SK-N-SH (cell line): ENCODE measurements at regions not wholly inside any gene's neighbourhood (a gene's known extent, or its start where the extent isn't known, plus 50 kb on each side); places are given as distances from the start of the nearest gene placed in this dataset.

Experiments used
- CTCF ChIA-PET: fragments of 300-600, 350-600 bp; formaldehyde crosslinking; extraction: SDS; loops from one replicate; lab custom pipeline; 2021; lab: Yijun Ruan, JAX
- POLR2A ChIA-PET: fragments of 350-600 bp; sonication (Branson Sonifier 250); formaldehyde crosslinking; extraction: SDS; loops from one replicate; lab custom pipeline; 2020; ENCODE audit warnings: antibody characterized with exemption, inconsistent platforms; lab: Yijun Ruan, JAX
- DNase-seq: peaks from one replicate; pipeline ENCODE4 v3.0.0; 2012
- H2AFZ ChIP-seq: fragments of 200-600 bp; sonication (generic); 2 replicates; pipeline ENCODE4 v1.8.1; 2016; ENCODE audit warnings: antibody characterized with exemption, mild to moderate bottlenecking, low read depth
- H3F3A ChIP-seq: fragments of 200-600 bp; sonication (generic); replicated peaks from 2 replicates; pipeline ENCODE3; 2016; ENCODE audit warnings: antibody characterized with exemption, mild to moderate bottlenecking; ENCODE audit not compliant: insufficient read depth
- H3K27ac ChIP-seq, 2 experiments: fragments of 200-500 bp in 1 of 2; fragments of 200-600 bp in 1 of 2; sonication (Bioruptor generic) in 1 of 2; sonication (generic), shearing (Covaris generic) in 1 of 2; 2 replicates each; pipeline versions ENCODE4 v1.5.1 to v1.6.1; 2014 to 2016; ENCODE audit warnings: low read depth in 2 of 2, inconsistent platforms in 1 of 2, low read length in 1 of 2, mild to moderate bottlenecking in 1 of 2, mixed read lengths in 1 of 2
- H3K27me3 ChIP-seq: fragments of 200-600 bp; sonication (generic), shearing (Covaris generic); 2 replicates; pipeline ENCODE4 v1.6.1; 2016; ENCODE audit warnings: mixed run types; ENCODE audit not compliant: insufficient read depth
- H3K36me3 ChIP-seq, 2 experiments: fragments of 200-500 bp in 1 of 2; fragments of 200-600 bp in 1 of 2; sonication (Bioruptor generic) in 1 of 2; sonication (generic) in 1 of 2; replicated peaks in 1 of 2; 2 replicates each; pipeline versions ENCODE3 to v1.5.1; 2014 to 2016; ENCODE audit warnings: low read length in 1 of 2, mild to moderate bottlenecking in 1 of 2; ENCODE audit not compliant: insufficient read depth in 2 of 2, control insufficient read depth in 1 of 2
- H3K4me1 ChIP-seq, 2 experiments: fragments of 200-500 bp in 1 of 2; fragments of 200-600 bp in 1 of 2; sonication (Bioruptor generic) in 1 of 2; sonication (generic), shearing (Covaris generic) in 1 of 2; 2 replicates each; pipeline versions ENCODE4 v1.5.1 to v1.6.1; 2014 to 2016; ENCODE audit warnings: low read depth in 1 of 2, low read length in 1 of 2, mixed run types in 1 of 2; ENCODE audit not compliant: insufficient read depth in 2 of 2, control insufficient read depth in 1 of 2
- H3K4me2 ChIP-seq: fragments of 200-600 bp; sonication (generic), shearing (Covaris generic); 2 replicates; pipeline ENCODE4 v1.6.1; 2017; ENCODE audit warnings: mixed run types
- H3K4me3 ChIP-seq, 2 experiments: fragments of 200-500 bp in 1 of 2; fragments of 200-600 bp in 1 of 2; sonication (Bioruptor generic) in 1 of 2; sonication (generic), shearing (Covaris generic) in 1 of 2; 2 replicates each; pipeline versions ENCODE4 v1.5.1 to v1.8.1; 2014 to 2016; ENCODE audit warnings: low read depth in 2 of 2, inconsistent platforms in 1 of 2, low read length in 1 of 2, mild to moderate bottlenecking in 1 of 2, mixed read lengths in 1 of 2, moderate library complexity in 1 of 2
- H3K79me2 ChIP-seq: fragments of 200-600 bp; sonication (generic); 2 replicates; pipeline ENCODE4 v1.8.1; 2017; ENCODE audit warnings: mild to moderate bottlenecking; ENCODE audit not compliant: insufficient read depth
- H3K9ac ChIP-seq: fragments of 200-600 bp; sonication (generic); 2 replicates; pipeline ENCODE4 v1.6.1; 2017; ENCODE audit warnings: mixed run types
- H3K9me2 ChIP-seq: fragments of 200-600 bp; sonication (generic); 2 replicates; pipeline ENCODE4 v1.6.1; 2017; ENCODE audit warnings: mixed run types
- H3K9me3 ChIP-seq: fragments of 200-600 bp; sonication (generic); 2 replicates; pipeline ENCODE4 v1.6.1; 2017; ENCODE audit warnings: mixed run types, mild to moderate bottlenecking, moderate library complexity
- H4K20me1 ChIP-seq: fragments of 200-600 bp; sonication (generic); 2 replicates; pipeline ENCODE4 v1.6.1; 2017; ENCODE audit warnings: mild to moderate bottlenecking, mixed run types; ENCODE audit not compliant: insufficient read depth
- ELF1 ChIP-seq: IDR thresholded peaks from 2 replicates; pipeline ENCODE4 v1.4.0; 2012
- EP300 ChIP-seq, 2 experiments: IDR thresholded peaks; 2 replicates each; pipeline versions ENCODE4 v1.4.0 to v1.6.1; 2012; ENCODE audit warnings: borderline replicate concordance in 1 of 2, low read depth in 1 of 2, low read length in 1 of 2
- FOSL2 ChIP-seq: IDR thresholded peaks from 2 replicates; pipeline ENCODE4 v1.4.0; 2012; ENCODE audit warnings: low read depth, mild to moderate bottlenecking, moderate library complexity, borderline replicate concordance
- FOXJ3 ChIP-seq: sonication (generic); formaldehyde crosslinking; IDR thresholded peaks from 2 replicates; pipeline ENCODE4 v1.5.1; 2020; ENCODE audit warnings: mild to moderate bottlenecking, missing genetic modification reagents
- FOXM1 ChIP-seq: IDR thresholded peaks from 2 replicates; pipeline ENCODE4 v1.4.0; 2012; ENCODE audit warnings: low read depth, mild to moderate bottlenecking
- GABPA ChIP-seq: IDR thresholded peaks from 2 replicates; pipeline ENCODE4 v1.4.0; 2012; ENCODE audit warnings: low read depth, mild to moderate bottlenecking
- GATA2 ChIP-seq: sonication (generic); formaldehyde crosslinking; IDR thresholded peaks from 2 replicates; pipeline ENCODE4 v1.5.0; 2020; ENCODE audit warnings: mild to moderate bottlenecking, missing genetic modification reagents
- MEF2A ChIP-seq: IDR thresholded peaks from 2 replicates; pipeline ENCODE4 v1.4.0; 2012; ENCODE audit warnings: low read depth, borderline replicate concordance
- MXI1 ChIP-seq: IDR thresholded peaks from 2 replicates; pipeline ENCODE4 v1.6.1; 2012; ENCODE audit warnings: mild to moderate bottlenecking, low read depth, low read length, improper control_type of control experiment
- RXRA ChIP-seq: IDR thresholded peaks from 2 replicates; pipeline ENCODE4 v1.4.0; 2012; ENCODE audit warnings: low read depth, mild to moderate bottlenecking, borderline replicate concordance
- SIN3A ChIP-seq: IDR thresholded peaks from 2 replicates; pipeline ENCODE4 v1.6.1; 2012; ENCODE audit warnings: low read depth, mild to moderate bottlenecking, low read length, moderate library complexity, borderline replicate concordance
- SMC3 ChIP-seq: IDR thresholded peaks from 2 replicates; pipeline ENCODE4 v1.6.1; 2012; ENCODE audit warnings: low read depth, low read length, improper control_type of control experiment
- TCF12 ChIP-seq: IDR thresholded peaks from 2 replicates; pipeline ENCODE4 v1.4.0; 2012
- TEAD4 ChIP-seq: IDR thresholded peaks from 2 replicates; pipeline ENCODE4 v1.4.0; 2012; ENCODE audit warnings: mild to moderate bottlenecking, borderline replicate concordance; ENCODE audit not compliant: insufficient read depth
- WGBS: methylation state at CpG from one replicate; pipeline ENCODE4 v1.1.6; 2017; ENCODE audit warnings: low lambda C conversion rate; 5-methylcytosine and 5-hydroxymethylcytosine counted together
- TF ChIP-seq, protein P1 (sequence below): IDR thresholded peaks from 2 replicates; pipeline ENCODE4 v1.6.1; 2012; ENCODE audit warnings: mild to moderate bottlenecking, low read depth, low read length, moderate library complexity
- TF ChIP-seq, protein P2 (sequence below): IDR thresholded peaks from 2 replicates; pipeline ENCODE4 v1.4.0; 2012; ENCODE audit warnings: low read depth, borderline replicate concordance
- TF ChIP-seq, protein P3 (sequence below): fragments of 150-350 bp; IDR thresholded peaks from 2 replicates; pipeline ENCODE4 v1.6.1; 2017; ENCODE audit warnings: antibody characterized with exemption, low read length, low read depth, borderline replicate concordance
- TF ChIP-seq, protein P4 (sequence below): IDR thresholded peaks from 2 replicates; pipeline ENCODE4; 2012
- TF ChIP-seq, protein P5 (sequence below): IDR thresholded peaks from 2 replicates; pipeline ENCODE4 v1.4.0; 2012; ENCODE audit warnings: low read depth
- TF ChIP-seq, protein P6 (sequence below): IDR thresholded peaks from 2 replicates; pipeline ENCODE4 v1.4.0; 2012; ENCODE audit warnings: low read depth, borderline replicate concordance

DNA sequence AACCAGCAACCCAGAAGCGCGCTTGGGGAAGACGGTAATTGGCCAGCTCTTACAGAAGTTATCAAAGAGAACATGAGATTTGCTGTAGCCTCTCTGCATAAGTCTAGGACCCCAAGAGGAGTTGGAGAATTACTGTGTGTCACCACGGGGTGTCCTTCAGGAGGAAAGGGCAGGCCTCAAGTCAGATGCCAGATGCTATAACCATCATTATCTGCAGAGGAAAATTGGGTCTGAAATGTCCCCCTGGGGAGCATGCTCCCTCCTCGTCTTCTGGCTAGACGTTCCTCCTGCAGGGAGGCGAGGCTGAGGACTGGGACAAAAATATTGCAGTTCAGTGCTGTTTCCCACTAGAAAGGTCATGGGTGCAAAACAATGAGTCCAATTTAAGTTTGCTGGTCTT is 380.5 kb upstream of the CFAP20DC start:
- no peaks in the 10 kb centered on the region for H3K4me1 ChIP-seq
- POLR2A ChIA-PET: no interaction called here

DNA sequence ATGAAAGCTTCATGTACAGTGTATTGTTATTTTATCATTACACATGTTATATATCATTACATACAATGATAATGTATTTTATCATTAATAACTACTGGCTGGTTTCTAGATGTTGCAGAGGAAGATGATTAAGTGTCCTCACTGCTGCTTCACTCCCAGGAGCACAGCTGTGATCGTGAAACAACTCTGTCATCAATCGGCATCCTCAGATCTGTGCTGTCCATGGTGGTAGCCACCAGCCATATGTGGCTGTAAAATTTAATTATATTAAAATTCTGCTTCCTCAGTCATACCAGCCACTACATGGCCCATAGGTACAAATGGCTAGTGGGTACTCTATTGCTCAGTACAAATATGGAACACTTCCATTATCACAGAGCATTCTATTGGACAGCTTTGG is 379.4 kb upstream of the CFAP20DC start:
- DNase-seq: no peak
- H3K9ac ChIP-seq: no peak overlapping the region
- H3K9me2 ChIP-seq: no peaks in the 10 kb centered on the region
- ChIA-PET CTCF (interaction anchor here (1.3 kb wide), 1 partner anchor 12 kb away, joined by 3 read pairs; no protein-coding TSS in a partner anchor), POLR2A (no interaction called here)
- H3K27me3 ChIP-seq: no peaks in the 10 kb centered on the region
- no peak overlapping the region for H3K27ac ChIP-seq
- H4K20me1 ChIP-seq: no peaks in the 10 kb centered on the region
- 44% methylated on average over 2 of the region's 2 CpGs for WGBS
- no peak overlapping the region for H2AFZ ChIP-seq
- H3K4me3 ChIP-seq: no peak overlapping the region
- no peaks in the 10 kb centered on the region for H3K9me3 ChIP-seq
- no peaks in the 10 kb centered on the region for H3K79me2 ChIP-seq
- H3K36me3 ChIP-seq: no peaks in the 10 kb centered on the region
- H3K4me2 ChIP-seq: no peak overlapping the region
- no peaks in the 10 kb centered on the region for H3F3A ChIP-seq
- no peaks in the 10 kb centered on the region for H3K4me1 ChIP-seq
- TF ChIP-seq TCF12 (no peak), TEAD4 (no peak), FOXM1 (no peak), ELF1 (no peak)
- TF ChIP-seq, protein P1, sequence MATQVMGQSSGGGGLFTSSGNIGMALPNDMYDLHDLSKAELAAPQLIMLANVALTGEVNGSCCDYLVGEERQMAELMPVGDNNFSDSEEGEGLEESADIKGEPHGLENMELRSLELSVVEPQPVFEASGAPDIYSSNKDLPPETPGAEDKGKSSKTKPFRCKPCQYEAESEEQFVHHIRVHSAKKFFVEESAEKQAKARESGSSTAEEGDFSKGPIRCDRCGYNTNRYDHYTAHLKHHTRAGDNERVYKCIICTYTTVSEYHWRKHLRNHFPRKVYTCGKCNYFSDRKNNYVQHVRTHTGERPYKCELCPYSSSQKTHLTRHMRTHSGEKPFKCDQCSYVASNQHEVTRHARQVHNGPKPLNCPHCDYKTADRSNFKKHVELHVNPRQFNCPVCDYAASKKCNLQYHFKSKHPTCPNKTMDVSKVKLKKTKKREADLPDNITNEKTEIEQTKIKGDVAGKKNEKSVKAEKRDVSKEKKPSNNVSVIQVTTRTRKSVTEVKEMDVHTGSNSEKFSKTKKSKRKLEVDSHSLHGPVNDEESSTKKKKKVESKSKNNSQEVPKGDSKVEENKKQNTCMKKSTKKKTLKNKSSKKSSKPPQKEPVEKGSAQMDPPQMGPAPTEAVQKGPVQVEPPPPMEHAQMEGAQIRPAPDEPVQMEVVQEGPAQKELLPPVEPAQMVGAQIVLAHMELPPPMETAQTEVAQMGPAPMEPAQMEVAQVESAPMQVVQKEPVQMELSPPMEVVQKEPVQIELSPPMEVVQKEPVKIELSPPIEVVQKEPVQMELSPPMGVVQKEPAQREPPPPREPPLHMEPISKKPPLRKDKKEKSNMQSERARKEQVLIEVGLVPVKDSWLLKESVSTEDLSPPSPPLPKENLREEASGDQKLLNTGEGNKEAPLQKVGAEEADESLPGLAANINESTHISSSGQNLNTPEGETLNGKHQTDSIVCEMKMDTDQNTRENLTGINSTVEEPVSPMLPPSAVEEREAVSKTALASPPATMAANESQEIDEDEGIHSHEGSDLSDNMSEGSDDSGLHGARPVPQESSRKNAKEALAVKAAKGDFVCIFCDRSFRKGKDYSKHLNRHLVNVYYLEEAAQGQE: no peak
- TF ChIP-seq, protein P2, sequence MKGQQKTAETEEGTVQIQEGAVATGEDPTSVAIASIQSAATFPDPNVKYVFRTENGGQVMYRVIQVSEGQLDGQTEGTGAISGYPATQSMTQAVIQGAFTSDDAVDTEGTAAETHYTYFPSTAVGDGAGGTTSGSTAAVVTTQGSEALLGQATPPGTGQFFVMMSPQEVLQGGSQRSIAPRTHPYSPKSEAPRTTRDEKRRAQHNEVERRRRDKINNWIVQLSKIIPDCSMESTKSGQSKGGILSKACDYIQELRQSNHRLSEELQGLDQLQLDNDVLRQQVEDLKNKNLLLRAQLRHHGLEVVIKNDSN: no peak
- TF ChIP-seq, protein P3, sequence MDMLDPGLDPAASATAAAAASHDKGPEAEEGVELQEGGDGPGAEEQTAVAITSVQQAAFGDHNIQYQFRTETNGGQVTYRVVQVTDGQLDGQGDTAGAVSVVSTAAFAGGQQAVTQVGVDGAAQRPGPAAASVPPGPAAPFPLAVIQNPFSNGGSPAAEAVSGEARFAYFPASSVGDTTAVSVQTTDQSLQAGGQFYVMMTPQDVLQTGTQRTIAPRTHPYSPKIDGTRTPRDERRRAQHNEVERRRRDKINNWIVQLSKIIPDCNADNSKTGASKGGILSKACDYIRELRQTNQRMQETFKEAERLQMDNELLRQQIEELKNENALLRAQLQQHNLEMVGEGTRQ: no peak

More for the DNA sequence above, 380.5 kb upstream of the CFAP20DC start:
- Histone ChIP-seq H3K9me2 (no peaks in the 10 kb centered on the region), H3K36me3 (no peaks in the 10 kb centered on the region), H3K4me2 (no peak overlapping the region), H3K79me2 (no peaks in the 10 kb centered on the region), H3F3A (no peaks in the 10 kb centered on the region), H3K27me3 (no peaks in the 10 kb centered on the region), H3K9ac (no peak overlapping the region), H3K27ac (no peak overlapping the region), H3K9me3 (no peaks in the 10 kb centered on the region), H4K20me1 (no peaks in the 10 kb centered on the region), H2AFZ (no peak overlapping the region), H3K4me3 (no peak overlapping the region)
- 51% methylated on average over 7 of the region's 7 CpGs for WGBS
- no peak for DNase-seq
- CTCF ChIA-PET: interaction anchor here (0.7 to 1.3 kb wide), 2 partner anchors 13 to 646 kb away, joined by 3 read pairs; no protein-coding TSS in a partner anchor
- TF ChIP-seq, protein P4, sequence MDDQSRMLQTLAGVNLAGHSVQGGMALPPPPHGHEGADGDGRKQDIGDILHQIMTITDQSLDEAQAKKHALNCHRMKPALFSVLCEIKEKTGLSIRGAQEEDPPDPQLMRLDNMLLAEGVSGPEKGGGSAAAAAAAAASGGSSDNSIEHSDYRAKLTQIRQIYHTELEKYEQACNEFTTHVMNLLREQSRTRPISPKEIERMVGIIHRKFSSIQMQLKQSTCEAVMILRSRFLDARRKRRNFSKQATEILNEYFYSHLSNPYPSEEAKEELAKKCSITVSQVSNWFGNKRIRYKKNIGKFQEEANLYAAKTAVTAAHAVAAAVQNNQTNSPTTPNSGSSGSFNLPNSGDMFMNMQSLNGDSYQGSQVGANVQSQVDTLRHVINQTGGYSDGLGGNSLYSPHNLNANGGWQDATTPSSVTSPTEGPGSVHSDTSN: no peak
- TF ChIP-seq FOXJ3 (CRISPR knock-in tag): no peak
- TF ChIP-seq, protein P5, sequence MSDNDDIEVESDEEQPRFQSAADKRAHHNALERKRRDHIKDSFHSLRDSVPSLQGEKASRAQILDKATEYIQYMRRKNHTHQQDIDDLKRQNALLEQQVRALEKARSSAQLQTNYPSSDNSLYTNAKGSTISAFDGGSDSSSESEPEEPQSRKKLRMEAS: no peak
- TF ChIP-seq, protein P3: no peak
- TF ChIP-seq GABPA: no peak
- no peak for TF ChIP-seq MXI1
- no peak for TF ChIP-seq FOSL2
- TF ChIP-seq SMC3: no peak
- no peak for TF ChIP-seq TCF12
- no peak for TF ChIP-seq EP300 (IDR thresholded peaks at IDR 0.05; ENCODE audit: borderline replicate concordance in 1 of 2, low read depth in 1 of 2, low read length in 1 of 2)
- no peak for TF ChIP-seq ELF1
- TF ChIP-seq MEF2A: no peak
- TF ChIP-seq RXRA: no peak
- no peak for TF ChIP-seq GATA2 (CRISPR knock-in tag)
- TF ChIP-seq, protein P6, sequence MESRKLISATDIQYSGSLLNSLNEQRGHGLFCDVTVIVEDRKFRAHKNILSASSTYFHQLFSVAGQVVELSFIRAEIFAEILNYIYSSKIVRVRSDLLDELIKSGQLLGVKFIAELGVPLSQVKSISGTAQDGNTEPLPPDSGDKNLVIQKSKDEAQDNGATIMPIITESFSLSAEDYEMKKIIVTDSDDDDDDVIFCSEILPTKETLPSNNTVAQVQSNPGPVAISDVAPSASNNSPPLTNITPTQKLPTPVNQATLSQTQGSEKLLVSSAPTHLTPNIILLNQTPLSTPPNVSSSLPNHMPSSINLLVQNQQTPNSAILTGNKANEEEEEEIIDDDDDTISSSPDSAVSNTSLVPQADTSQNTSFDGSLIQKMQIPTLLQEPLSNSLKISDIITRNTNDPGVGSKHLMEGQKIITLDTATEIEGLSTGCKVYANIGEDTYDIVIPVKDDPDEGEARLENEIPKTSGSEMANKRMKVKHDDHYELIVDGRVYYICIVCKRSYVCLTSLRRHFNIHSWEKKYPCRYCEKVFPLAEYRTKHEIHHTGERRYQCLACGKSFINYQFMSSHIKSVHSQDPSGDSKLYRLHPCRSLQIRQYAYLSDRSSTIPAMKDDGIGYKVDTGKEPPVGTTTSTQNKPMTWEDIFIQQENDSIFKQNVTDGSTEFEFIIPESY: no peak
- TF ChIP-seq SIN3A: no peak
